ENCODE measurements at regions not wholly inside any gene's neighbourhood (a gene's known extent, or its start where the extent isn't known, plus 50 kb on each side); places are given as distances from the start of the nearest gene placed in this dataset.

DNA sequence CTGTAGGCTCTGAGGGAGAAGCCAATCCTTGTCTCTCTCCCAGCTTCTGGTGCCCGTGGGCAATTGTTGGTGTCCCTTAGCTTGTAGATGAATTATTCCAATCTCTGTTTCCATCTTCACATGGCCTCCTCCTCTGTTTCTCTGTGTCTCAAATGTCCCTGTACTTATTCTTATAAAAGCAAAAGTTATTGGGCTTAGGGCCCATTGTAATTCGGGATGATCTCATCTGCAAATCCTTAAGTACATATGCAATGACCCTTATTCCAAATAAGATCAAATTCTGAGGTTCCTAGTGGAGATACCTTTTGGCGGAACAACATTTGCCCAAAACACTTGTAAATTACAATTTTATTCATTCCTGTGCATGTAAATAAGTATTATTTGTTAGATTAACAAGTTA lies 147.4 kb upstream of the EPHA3 start:
- TF ChIP-seq POLR2A (IDR thresholded peaks at IDR 0.05; ENCODE audit: low read depth, low read length): no peak
- TF ChIP-seq, protein P1, sequence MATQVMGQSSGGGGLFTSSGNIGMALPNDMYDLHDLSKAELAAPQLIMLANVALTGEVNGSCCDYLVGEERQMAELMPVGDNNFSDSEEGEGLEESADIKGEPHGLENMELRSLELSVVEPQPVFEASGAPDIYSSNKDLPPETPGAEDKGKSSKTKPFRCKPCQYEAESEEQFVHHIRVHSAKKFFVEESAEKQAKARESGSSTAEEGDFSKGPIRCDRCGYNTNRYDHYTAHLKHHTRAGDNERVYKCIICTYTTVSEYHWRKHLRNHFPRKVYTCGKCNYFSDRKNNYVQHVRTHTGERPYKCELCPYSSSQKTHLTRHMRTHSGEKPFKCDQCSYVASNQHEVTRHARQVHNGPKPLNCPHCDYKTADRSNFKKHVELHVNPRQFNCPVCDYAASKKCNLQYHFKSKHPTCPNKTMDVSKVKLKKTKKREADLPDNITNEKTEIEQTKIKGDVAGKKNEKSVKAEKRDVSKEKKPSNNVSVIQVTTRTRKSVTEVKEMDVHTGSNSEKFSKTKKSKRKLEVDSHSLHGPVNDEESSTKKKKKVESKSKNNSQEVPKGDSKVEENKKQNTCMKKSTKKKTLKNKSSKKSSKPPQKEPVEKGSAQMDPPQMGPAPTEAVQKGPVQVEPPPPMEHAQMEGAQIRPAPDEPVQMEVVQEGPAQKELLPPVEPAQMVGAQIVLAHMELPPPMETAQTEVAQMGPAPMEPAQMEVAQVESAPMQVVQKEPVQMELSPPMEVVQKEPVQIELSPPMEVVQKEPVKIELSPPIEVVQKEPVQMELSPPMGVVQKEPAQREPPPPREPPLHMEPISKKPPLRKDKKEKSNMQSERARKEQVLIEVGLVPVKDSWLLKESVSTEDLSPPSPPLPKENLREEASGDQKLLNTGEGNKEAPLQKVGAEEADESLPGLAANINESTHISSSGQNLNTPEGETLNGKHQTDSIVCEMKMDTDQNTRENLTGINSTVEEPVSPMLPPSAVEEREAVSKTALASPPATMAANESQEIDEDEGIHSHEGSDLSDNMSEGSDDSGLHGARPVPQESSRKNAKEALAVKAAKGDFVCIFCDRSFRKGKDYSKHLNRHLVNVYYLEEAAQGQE (IDR thresholded peaks at IDR 0.05; ENCODE audit: low read depth, low read length): no peak
- TF ChIP-seq RB1 (IDR thresholded peaks at IDR 0.05; ENCODE audit: borderline replicate concordance): no peak
- no peak for TF ChIP-seq YY1 (IDR thresholded peaks at IDR 0.05; ENCODE audit: low read depth, low read length)
- TF ChIP-seq FOS (IDR thresholded peaks at IDR 0.05; ENCODE audit: borderline replicate concordance, extremely low read depth, insufficient read length): no peak
- TF ChIP-seq RAD21 (IDR thresholded peaks at IDR 0.05; ENCODE audit: insufficient read depth, low read depth, low read length): no peak

Data from GM12878 (cell line).